G401 (cell line): ENCODE measurements at regions not wholly inside any gene's neighbourhood (a gene's known extent, or its start where the extent isn't known, plus 50 kb on each side); places are given as distances from the start of the nearest gene placed in this dataset.

ENCODE experiments used
- DNase-seq: peaks from one replicate; pipeline ENCODE4 v3.0.0-alpha.2; 2015; ENCODE audit warnings: low spot score
- in situ Hi-C: cut with HindIII; loops from 2 replicates; pipeline ENCODE4 v1.10.0; 2016; ENCODE audit warnings: low sequenced_read_pairs, mixed read lengths

GRCh38 chr5:6806668-6807067, 93.4 kb downstream of the TENT4A start:
- in situ Hi-C loops: no loop called here
- DNase-seq: no peak

DNA sequence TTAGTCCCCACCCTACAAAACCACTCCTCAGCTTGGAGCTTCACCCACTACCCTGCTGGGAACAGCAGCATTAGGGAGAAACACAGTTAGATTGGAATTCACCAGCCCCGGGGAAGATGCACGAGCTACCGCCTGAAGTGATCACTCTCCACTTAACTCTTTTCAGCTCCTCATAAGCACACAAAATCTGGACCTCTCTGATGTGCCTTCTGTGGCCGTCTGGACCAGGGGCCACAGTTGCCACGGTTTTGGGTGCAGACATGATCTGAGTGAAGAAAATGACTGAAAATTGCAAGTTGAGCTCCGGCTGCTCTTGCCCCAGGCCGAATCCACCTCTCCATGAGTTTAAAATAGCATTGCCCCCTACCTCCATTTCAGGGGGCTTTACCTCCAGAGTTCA, 95.2 kb downstream of the TENT4A start:
- no peak for DNase-seq
- in situ Hi-C loops: no loop called here

- in situ Hi-C loops: no loop called here
- DNase-seq: no peak
These were observed 97.6 kb downstream of the TENT4A start for GRCh38 chr5:6810641-6811405.

DNA sequence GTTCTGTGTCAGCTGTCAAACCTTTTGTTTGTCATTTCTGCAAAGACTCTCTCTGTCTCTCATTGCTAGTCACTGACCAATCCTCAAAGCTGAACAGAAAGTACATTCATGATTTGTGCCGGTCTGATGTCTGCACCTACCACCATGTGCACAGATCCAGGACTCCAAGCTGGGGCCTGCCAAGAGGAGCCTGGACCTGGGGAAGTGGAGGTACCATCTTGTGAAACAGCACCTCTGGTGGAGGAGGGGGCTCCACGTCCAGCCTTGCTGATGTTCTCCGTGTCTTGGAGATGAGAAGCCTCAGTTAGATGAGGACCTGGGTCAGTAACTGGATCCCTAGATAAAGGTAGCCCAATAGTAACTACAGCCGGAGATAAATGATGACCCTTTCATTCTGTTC, 98.9 kb downstream of the TENT4A start:
- in situ Hi-C loops: no loop called here
- DNase-seq: no peak

DNA sequence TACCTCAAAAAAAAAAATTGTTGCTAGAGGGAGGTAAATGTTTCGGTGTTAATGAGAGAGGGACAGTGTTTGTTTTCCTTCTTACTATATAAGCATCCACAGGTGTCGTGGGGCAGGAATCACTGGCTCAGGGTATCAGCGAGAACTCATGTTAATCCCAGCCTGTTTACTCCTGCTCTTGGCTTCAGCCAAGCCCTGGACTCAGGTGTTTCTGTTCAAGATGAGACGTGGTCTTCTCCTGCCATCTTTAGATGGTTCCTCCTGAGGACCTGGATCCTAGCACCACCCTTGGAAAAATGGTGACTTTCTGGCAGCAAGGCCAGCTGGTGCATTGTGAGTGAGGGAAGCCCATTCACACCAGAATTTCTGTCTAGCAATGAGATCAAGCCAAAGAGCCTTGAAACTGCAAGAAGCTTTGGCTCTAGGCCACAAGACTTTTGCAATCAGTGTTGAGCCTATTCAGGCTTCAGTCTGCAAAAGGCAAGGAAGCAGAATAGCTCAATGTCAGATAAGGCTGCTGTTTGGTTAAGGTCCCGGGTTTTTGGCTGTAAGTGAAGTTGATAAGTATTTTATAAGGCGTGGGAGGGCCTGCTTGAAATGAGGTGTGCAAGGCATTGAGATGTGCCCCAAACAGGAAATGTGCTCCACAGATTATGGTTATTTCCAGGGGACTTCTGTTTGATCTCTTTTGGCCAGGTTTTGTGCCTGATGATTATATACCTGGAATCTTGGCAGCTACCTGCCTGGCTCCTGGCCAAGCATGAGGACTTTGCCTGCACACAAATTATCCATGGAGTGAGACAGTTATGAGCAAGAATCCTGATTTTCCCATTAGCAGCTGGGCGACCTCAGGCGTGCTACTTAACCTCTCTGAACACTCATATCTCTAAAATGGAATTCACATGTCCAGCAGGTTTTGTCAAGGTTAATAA, 99.8 kb downstream of the TENT4A start:
- in situ Hi-C loops: no loop called here
- DNase-seq: peak; percentile 30

- DNase-seq: no peak
- in situ Hi-C loops: no loop called here
These were observed 101.6 kb downstream of the TENT4A start for GRCh38 chr5:6814816-6815215.

- DNase-seq: no peak
- in situ Hi-C loops: no loop called here
These were observed 105.6 kb downstream of the TENT4A start for GRCh38 chr5:6818594-6819511.

DNA sequence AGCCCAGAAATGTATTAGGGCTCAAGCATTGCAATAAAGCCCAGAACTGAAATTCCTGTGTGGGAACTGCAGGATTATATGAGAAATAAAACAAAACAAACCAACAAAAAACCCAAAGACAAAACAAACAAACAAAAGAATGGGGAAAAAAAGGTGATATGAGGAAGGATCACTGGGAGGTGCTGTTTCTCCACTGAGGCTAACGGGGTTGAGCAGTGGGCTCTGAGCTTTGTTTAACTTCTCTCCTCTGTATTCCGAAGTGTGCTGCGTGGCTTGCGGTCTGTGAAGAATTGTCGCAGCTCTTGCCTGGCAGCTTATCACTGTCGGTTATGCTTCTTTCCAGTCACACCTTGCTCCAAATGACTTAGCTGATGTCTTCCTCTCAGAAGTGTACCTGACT, 106.3 kb downstream of the TENT4A start:
- in situ Hi-C loops: no loop called here
- DNase-seq: no peak

DNA sequence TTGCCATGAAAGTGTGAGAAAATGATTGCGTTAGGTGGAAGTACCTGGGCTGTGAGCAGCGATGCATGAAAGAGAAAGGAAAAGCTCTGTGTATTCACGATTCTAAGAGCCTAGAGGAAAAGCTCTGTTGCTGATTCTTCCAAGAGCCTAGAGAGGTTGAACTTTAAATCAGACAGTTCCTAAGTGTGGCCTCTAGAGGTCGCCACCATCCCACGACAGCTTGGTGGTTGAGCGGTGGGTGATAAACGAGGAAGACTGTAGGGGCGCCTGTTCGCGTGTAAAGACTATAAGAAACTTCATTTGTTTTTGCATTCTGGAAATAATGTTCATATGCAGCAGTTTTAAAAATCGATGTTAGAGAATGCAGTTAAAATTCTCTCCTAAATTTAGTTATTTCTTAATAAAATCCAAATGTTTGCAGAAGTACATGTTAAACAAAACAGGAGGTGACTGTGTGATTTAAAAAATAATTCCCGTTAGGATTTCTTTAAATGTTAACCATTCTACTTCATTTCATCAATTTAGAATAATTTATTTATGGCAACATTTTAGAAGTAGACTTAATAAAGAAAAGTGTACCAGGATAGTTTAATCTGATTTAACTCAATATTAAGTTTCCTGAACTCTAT, 107.7 kb downstream of the TENT4A start:
- in situ Hi-C loops: no loop called here
- DNase-seq: peak; percentile 53

- in situ Hi-C loops: no loop called here
- peak; percentile 46 for DNase-seq
These were observed 108.8 kb downstream of the TENT4A start for GRCh38 chr5:6822068-6822467.

- peak; percentile 20 for DNase-seq
- in situ Hi-C loops: no loop called here
These were observed 109.5 kb downstream of the TENT4A start for GRCh38 chr5:6822556-6823343.

GRCh38 chr5:6823996-6824395, 110.8 kb downstream of the TENT4A start:
- DNase-seq: no peak
- in situ Hi-C loops: no loop called here

DNA sequence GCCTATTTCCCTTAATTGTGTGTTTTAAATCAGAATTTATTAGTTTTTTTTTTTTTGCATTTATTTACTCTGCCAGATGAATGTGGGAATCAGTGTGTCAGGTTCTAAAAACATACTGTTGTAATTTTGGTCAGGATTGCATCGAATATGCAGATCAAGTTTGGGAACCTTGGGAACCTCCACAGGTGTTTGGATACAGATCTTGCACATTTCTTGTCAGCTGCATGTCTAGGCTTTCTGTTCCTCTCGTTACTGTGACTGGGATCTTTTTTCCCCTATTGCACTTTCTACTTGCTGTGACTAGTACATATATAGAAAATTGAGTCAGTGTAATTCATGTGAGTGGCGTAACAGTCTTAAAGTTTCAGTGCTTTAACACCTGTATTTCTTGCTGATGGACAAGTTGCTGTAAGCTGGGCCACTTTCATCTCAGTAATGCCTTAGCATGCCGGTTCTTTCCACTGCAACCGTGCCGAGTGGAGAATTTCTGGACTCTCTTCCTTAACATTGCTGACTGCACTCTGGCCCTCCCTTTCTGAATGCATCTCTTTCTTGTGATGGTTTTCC, 112.5 kb downstream of the TENT4A start:
- DNase-seq: no peak
- in situ Hi-C loops: no loop called here

DNA sequence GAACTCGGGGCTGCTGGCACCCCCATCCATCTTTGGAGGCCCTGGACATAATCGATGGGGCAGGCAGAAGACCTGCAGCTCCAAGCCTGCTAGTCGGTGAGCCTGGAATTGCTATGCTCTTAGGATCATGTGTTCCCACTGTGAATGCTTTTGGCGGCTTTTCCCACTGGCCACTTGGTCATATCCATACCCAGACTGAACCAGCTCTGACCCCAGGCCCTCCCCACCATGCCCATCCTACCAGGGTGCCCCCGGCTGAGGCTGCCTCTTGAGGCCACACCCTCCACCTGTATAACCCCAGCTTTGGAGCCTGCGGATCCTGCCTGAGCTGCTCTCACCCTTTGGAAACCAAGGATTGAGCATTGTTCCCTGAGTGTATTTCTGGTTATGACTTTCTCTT, 113.5 kb downstream of the TENT4A start:
- in situ Hi-C loops: no loop called here

GRCh38 chr5:6827526-6828219, 114.4 kb downstream of the TENT4A start:
- no peak for DNase-seq
- in situ Hi-C loops: no loop called here

More for the DNA sequence above, 113.5 kb downstream of the TENT4A start:
- DNase-seq: no peak

- DNase-seq: no peak
- in situ Hi-C loops: no loop called here
These were observed 116.0 kb downstream of the TENT4A start for GRCh38 chr5:6829150-6829784.

- DNase-seq: no peak
- in situ Hi-C loops: no loop called here
These were observed 117.5 kb downstream of the TENT4A start for GRCh38 chr5:6830643-6831239.
